ENCODE measurements at regions not wholly inside any gene's neighbourhood (a gene's known extent, or its start where the extent isn't known, plus 50 kb on each side); places are given as distances from the start of the nearest gene placed in this dataset.

- no peak overlapping the region for H3K27ac ChIP-seq
- H3K4me1 ChIP-seq = no peaks in the 10 kb centered on the region
- H3K4me3 ChIP-seq = no peak overlapping the region
- intact Hi-C loops (cut with DNase I) = no loop called here
- no peak for DNase-seq
- TF ChIP-seq CTCF (IDR thresholded peaks at IDR 0.05) = no peak
- peaks cover 0 to 3% (median 0%) of the 10 kb centered on the region in 3 donors for H3K27me3 ChIP-seq (ENCODE audit: insufficient read depth in 3 of 3, low read length in 2 of 3)
- H3K36me3 ChIP-seq (ENCODE audit: insufficient read depth in 1 of 2, low read depth in 1 of 2) = no peaks in the 10 kb centered on the region
- H3K9me3 ChIP-seq = no peaks in the 10 kb centered on the region
- 75 to 83% (median 83%) methylated on average over 1 of the region's 1 CpG for WGBS, 3 donors
- ATAC-seq = no peak
Measured at GRCh38 chr2:105629634-105630033, 115.1 kb upstream of the NCK2 start.

DNA sequence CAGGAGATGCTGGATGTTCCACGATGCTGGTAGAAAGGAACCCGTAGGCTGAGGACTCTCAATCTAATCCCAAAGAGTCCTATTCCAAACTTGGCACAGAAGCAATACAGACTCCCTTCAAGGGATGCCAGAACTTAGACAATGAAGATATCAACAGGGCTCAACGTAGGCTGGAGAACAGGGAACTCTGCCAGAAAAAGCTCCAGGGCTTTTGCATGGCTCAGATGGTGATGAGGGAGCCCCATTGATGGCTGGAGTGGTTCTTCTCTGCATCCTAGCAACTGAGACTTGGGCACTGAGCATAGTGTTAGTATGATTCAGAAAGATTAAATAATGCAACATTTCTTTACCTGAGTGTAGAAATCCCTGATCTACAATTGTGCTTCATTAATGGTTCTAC lies 117.2 kb upstream of the NCK2 start:
- no peak for ATAC-seq
- WGBS, 3 donors = 22 to 28% (median 28%) methylated on average over 3 of the region's 3 CpGs
- peaks cover 0 to 3% (median 0%) of the 10 kb centered on the region in 3 donors for H3K27me3 ChIP-seq (ENCODE audit: insufficient read depth in 3 of 3, low read length in 2 of 3)

DNA sequence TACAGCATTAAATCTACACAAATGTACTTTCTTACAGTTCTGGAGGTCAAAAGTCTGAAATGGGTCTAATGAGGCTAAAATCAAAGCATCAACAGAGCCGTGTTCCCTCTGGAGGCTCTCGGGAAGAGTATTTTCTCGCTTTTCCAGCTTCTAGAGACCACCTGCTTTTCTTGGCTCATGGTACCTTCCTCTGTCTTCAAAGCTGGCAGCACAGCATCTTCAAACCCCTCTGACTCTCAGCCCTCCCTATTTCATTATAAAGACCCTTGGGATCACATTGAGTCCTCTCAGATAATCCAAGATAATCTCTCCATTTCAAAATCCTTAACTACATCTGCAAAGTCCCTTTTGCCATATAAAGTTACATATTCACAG lies 117.8 kb upstream of the NCK2 start:
- ATAC-seq (no peak), DNase-seq (no peak)
- WGBS, 3 donors = 28 to 60% (median 49%) methylated on average over 3 of the region's 3 CpGs
- H3K4me3 ChIP-seq = no peak overlapping the region
- H3K36me3 ChIP-seq (ENCODE audit: insufficient read depth in 1 of 2, low read depth in 1 of 2) = no peaks in the 10 kb centered on the region
- H3K4me1 ChIP-seq = no peaks in the 10 kb centered on the region
- no peak for TF ChIP-seq CTCF (IDR thresholded peaks at IDR 0.05)
- H3K27ac ChIP-seq = no peak overlapping the region
- H3K27me3 ChIP-seq (ENCODE audit: insufficient read depth in 3 of 3, low read length in 2 of 3) = peaks cover 0 to 3% (median 0%) of the 10 kb centered on the region in 3 donors
- intact Hi-C loops (cut with DNase I) = no loop called here
- no peaks in the 10 kb centered on the region for H3K9me3 ChIP-seq

More for the DNA sequence above, 117.2 kb upstream of the NCK2 start:
- no peak overlapping the region for H3K27ac ChIP-seq
- intact Hi-C loops (cut with DNase I) = no loop called here
- H3K9me3 ChIP-seq = no peaks in the 10 kb centered on the region
- no peaks in the 10 kb centered on the region for H3K4me1 ChIP-seq
- no peak for DNase-seq
- no peaks in the 10 kb centered on the region for H3K36me3 ChIP-seq (ENCODE audit: insufficient read depth in 1 of 2, low read depth in 1 of 2)
- H3K4me3 ChIP-seq = no peak overlapping the region
- no peak for TF ChIP-seq CTCF (IDR thresholded peaks at IDR 0.05)

- ATAC-seq (no peak), DNase-seq (no peak)
- TF ChIP-seq CTCF (IDR thresholded peaks at IDR 0.05) = no peak
Measured at GRCh38 chr2:105626212-105626965, 118.3 kb upstream of the NCK2 start.

DNA sequence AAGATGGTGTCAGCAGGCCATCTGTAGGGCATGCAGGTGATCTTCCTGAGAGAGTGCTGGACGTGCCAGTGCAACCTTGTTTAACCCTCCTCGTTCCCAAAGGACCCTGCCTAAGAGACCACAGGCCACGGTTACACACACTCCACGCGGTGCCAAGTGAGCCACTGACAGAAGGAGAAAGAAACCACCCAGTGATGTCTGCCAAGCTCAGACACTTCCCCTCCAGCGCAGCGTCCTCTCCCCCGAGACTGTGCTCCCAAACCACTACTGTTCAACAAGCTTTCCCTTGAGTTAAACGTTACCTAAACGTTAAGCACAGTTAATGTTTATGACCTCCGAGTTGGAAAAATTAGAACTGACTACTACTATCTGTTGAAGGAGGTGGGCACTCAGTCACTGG lies 119.1 kb upstream of the NCK2 start:
- Histone ChIP-seq H3K9me3 (no peaks in the 10 kb centered on the region), H3K36me3 (ENCODE audit: insufficient read depth in 1 of 2, low read depth in 1 of 2) (no peaks in the 10 kb centered on the region), H3K4me1 (no peaks in the 10 kb centered on the region), H3K27ac (no peak overlapping the region), H3K4me3 (no peak overlapping the region), H3K27me3 (ENCODE audit: insufficient read depth in 3 of 3, low read length in 2 of 3) (peaks cover 0 to 3% (median 0%) of the 10 kb centered on the region in 3 donors)
- DNase-seq (no peak), ATAC-seq (no peak)
- no peak for TF ChIP-seq CTCF (IDR thresholded peaks at IDR 0.05)
- intact Hi-C loops (cut with DNase I) = no loop called here
- 71 to 84% (median 79%) methylated on average over 11 of the region's 11 CpGs for WGBS, 3 donors

More at GRCh38 chr2:105626212-105626965, 118.3 kb upstream of the NCK2 start:
- WGBS, 3 donors = 55 to 80% (median 64%) methylated on average over 7 of the region's 7 CpGs
- no peak overlapping the region for H3K27ac ChIP-seq
- no peaks in the 10 kb centered on the region for H3K4me1 ChIP-seq
- intact Hi-C loops (cut with DNase I) = no loop called here
- no peaks in the 10 kb centered on the region for H3K36me3 ChIP-seq (ENCODE audit: insufficient read depth in 1 of 2, low read depth in 1 of 2)
- peaks cover 0 to 3% (median 0%) of the 10 kb centered on the region in 3 donors for H3K27me3 ChIP-seq (ENCODE audit: insufficient read depth in 3 of 3, low read length in 2 of 3)
- H3K4me3 ChIP-seq = no peak overlapping the region
- no peaks in the 10 kb centered on the region for H3K9me3 ChIP-seq
